Adrenal gland (tissue), 9 donors: ENCODE measurements at regions not wholly inside any gene's neighbourhood (a gene's known extent, or its start where the extent isn't known, plus 50 kb on each side); places are given as distances from the start of the nearest gene placed in this dataset.

ENCODE experiments used
- DNase-seq, 7 donors: peaks; one replicate each; pipeline ENCODE4 v3.0.0-alpha.2; 2019 to 2020
- H3K27ac ChIP-seq, 5 donors: fragments of 200-600 bp; sonication (generic) in 4 of 5; 1 replicate in 3 of 5; 2 replicates in 2 of 5; pipeline versions ENCODE4 v1.5.1 to v1.8.0; 2016 to 2020; ENCODE audit warnings: mild to moderate bottlenecking in 1 of 5
- H3K27me3 ChIP-seq: fragments of 200-600 bp; 2 replicates; pipeline ENCODE4 v1.8.0; 2021
- H3K36me3 ChIP-seq, 2 donors: fragments of 200-600 bp; replicated peaks in 1 of 2; 1 replicate in 1 of 2; 2 replicates in 1 of 2; pipeline versions ENCODE4 v1.5.1 to v1.8.0; 2018 to 2022
- H3K4me1 ChIP-seq, 2 donors: fragments of 200-600 bp; replicated peaks in 1 of 2; 1 replicate in 1 of 2; 2 replicates in 1 of 2; pipeline versions ENCODE4 v1.5.1 to v1.8.0; 2018 to 2021
- H3K4me3 ChIP-seq, 4 donors: fragments of 200-600 bp; sonication (generic) in 3 of 4; one replicate each; pipeline ENCODE4 v1.5.1; 2016 to 2018
- H3K9me3 ChIP-seq, 3 donors: fragments of 200-600 bp; sonication (generic) in 1 of 3; replicated peaks in 1 of 3; 1 replicate in 2 of 3; 2 replicates in 1 of 3; pipeline versions ENCODE4 v1.5.1 to v1.8.0; 2016 to 2021
- CTCF ChIP-seq, 6 experiments: fragments of 450-650 bp in 4 of 6; fragments of 200-600 bp in 2 of 6; sonication (generic) in 1 of 6; IDR thresholded peaks; 1 replicate in 5 of 6; 2 replicates in 1 of 6; pipeline versions ENCODE4 v1.5.1 to v1.8.0; 2016 to 2021; ENCODE audit warnings: antibody characterized with exemption in 6 of 6, mild to moderate bottlenecking in 2 of 6, moderate library complexity in 1 of 6
- POLR2A ChIP-seq, 2 donors: fragments of 450-650 bp; IDR thresholded peaks; one replicate each; pipeline ENCODE4 v1.6.1; 2017; ENCODE audit warnings: antibody characterized with exemption in 2 of 2, mild to moderate bottlenecking in 2 of 2, moderate library complexity in 1 of 2
- WGBS, 4 donors: extraction: QIAGEN DNeasy Blood & Tissue Kit in 2 of 4; methylation state at CpG; one replicate each; pipeline versions ENCODE4 v1.1.5 to v1.1.7; 2013 to 2017; 5-methylcytosine and 5-hydroxymethylcytosine counted together
- intact Hi-C, 2 donors: fragments of 100-400 bp; cut with DNase I; formaldehyde crosslinking; loops; one replicate each; pipeline versions ENCODE4 v1.14.1 to v1.15.0; 2022 to 2023
- donor health status: healthy with polysubstance abuse.
- donor health status: Bipolar disorder and iron deficiency.
- donor health status: DM: yes; HTN: yes; CAD: no.
- donor health status: DM: no; HTN: no; CAD: no.
- donor health status: DM: no; HTN: no; CAD: no.

DNA sequence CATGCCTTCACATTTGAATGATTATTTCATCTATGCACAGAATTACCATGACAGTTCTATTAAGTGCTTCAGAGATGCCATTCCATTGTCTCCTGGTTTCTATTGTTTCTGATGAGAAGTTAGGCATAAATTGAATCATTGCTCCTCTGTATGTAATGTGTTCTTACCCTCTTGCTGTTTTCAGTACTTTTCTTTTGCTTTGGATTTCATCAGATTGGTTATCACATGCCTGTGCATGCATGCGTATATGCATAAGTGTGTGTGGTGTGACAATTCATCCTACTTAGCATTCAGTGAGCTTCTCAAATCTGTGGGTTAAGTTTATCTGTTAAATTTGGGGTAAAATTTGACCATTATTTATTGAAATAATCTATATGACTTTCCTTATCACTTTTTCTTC, 263.3 kb upstream of the RND3 start:
- no peaks in the 10 kb centered on the region for H3K36me3 ChIP-seq
- WGBS, 4 donors = 95 to 100% (median 98%) methylated on average over 1 of the region's 1 CpG
- intact Hi-C loops = no loop called here
- H3K4me1 ChIP-seq = no peaks in the 10 kb centered on the region
- no peak for DNase-seq
- no peak overlapping the region for H3K4me3 ChIP-seq
- no peaks in the 10 kb centered on the region for H3K27me3 ChIP-seq
- H3K9me3 ChIP-seq = no peaks in the 10 kb centered on the region
- H3K27ac ChIP-seq = no peak overlapping the region
- TF ChIP-seq POLR2A (IDR thresholded peaks at IDR 0.05) (no peak), CTCF (IDR thresholded peaks at IDR 0.05) (no peak)

GRCh38 chr2:150742094-150742493, 254.6 kb upstream of the RND3 start:
- Histone ChIP-seq H3K27me3 (no peaks in the 10 kb centered on the region), H3K4me3 (no peak overlapping the region), H3K36me3 (no peaks in the 10 kb centered on the region), H3K27ac (no peak overlapping the region), H3K9me3 (no peaks in the 10 kb centered on the region), H3K4me1 (no peaks in the 10 kb centered on the region)
- DNase-seq = no peak
- intact Hi-C loops = no loop called here
- TF ChIP-seq POLR2A (IDR thresholded peaks at IDR 0.05) = no peak
- no peak for TF ChIP-seq CTCF (IDR thresholded peaks at IDR 0.05)
- WGBS, 4 donors = 88 to 97% (median 91%) methylated on average over 4 of the region's 4 CpGs

- Histone ChIP-seq H3K27ac (no peak overlapping the region), H3K27me3 (no peaks in the 10 kb centered on the region), H3K36me3 (no peaks in the 10 kb centered on the region), H3K9me3 (no peaks in the 10 kb centered on the region), H3K4me1 (no peaks in the 10 kb centered on the region), H3K4me3 (no peak overlapping the region)
- TF ChIP-seq POLR2A (IDR thresholded peaks at IDR 0.05) (no peak), CTCF (IDR thresholded peaks at IDR 0.05) (no peak)
- intact Hi-C loops = no loop called here
- DNase-seq = no peak
- 80 to 91% (median 83%) methylated on average over 5 of the region's 5 CpGs for WGBS, 4 donors
Observed at GRCh38 chr2:150735894-150736498, 248.5 kb upstream of the RND3 start.

DNA sequence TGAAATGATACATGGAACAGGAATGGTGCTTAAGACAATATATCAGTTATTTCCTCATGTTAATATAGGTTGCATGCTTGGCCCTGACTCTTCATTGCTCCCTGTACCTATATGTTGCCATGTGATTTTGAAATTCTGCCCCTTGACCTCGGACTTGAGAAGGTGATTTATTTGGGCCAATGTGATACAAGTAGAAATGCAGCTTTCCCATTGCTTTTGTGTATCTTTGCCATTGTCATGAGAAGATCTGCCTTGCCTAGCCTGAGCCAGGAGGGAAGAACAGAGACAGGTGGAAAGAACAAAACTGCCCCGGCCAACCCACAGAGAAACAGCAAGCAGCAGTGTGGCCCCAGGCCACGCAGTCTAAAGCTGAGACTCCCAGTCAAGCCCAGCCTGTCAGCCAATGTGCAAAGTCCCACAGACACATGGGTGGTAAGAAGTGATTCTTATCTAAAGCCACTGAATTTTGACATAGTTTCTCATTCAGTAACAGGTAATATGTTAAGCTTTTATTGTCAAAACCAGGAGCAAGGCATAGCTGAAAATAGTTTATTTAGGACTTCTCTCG, 245.7 kb upstream of the RND3 start:
- no peaks in the 10 kb centered on the region for H3K36me3 ChIP-seq
- H3K9me3 ChIP-seq = no peaks in the 10 kb centered on the region
- intact Hi-C loops = no loop called here
- TF ChIP-seq POLR2A (IDR thresholded peaks at IDR 0.05) (no peak), CTCF (IDR thresholded peaks at IDR 0.05) (no peak)
- no peak overlapping the region for H3K4me3 ChIP-seq
- H3K4me1 ChIP-seq = no peaks in the 10 kb centered on the region
- WGBS, 4 donors = 76 to 82% (median 79%) methylated on average over 3 to 4 of the region's 4 CpGs
- no peak overlapping the region for H3K27ac ChIP-seq
- no peaks in the 10 kb centered on the region for H3K27me3 ChIP-seq
- DNase-seq = no peak
